ENCODE measurements at regions not wholly inside any gene's neighbourhood (a gene's known extent, or its start where the extent isn't known, plus 50 kb on each side); places are given as distances from the start of the nearest gene placed in this dataset.
"Not testable (repeated sequence)": the region's sequence is repeated elsewhere in the genome, so short reads cannot be mapped to it uniquely, and the experiment has no call there.

GRCh38 chr19:20313894-20314293 lies 146.9 kb downstream of the ZNF486 start:
- CTCF ChIA-PET, result no interaction called here
- POLR2A ChIA-PET, result no interaction called here

- POLR2A ChIA-PET, result no interaction called here
- CTCF ChIA-PET, result no interaction called here
Measured at GRCh38 chr19:20307127-20307526, 140.1 kb downstream of the ZNF486 start.

GRCh38 chr19:20296314-20296713 lies 129.3 kb downstream of the ZNF486 start:
- POLR2A ChIA-PET, CTCF ChIA-PET: not testable (repeated sequence)

GRCh38 chr19:20294181-20294580 lies 127.2 kb downstream of the ZNF486 start:
- CTCF ChIA-PET, result no interaction called here
- POLR2A ChIA-PET, result no interaction called here

- CTCF ChIA-PET, result not testable (repeated sequence)
Measured at GRCh38 chr19:20292520-20292919, 125.5 kb downstream of the ZNF486 start.

GRCh38 chr19:20289186-20289585 lies 122.2 kb downstream of the ZNF486 start:
- POLR2A ChIA-PET, result interaction anchor here (0.7 kb wide), 1 partner anchor 67 kb away, joined by 6 read pairs; no protein-coding TSS in a partner anchor
- CTCF ChIA-PET, result no interaction called here

More at GRCh38 chr19:20292520-20292919, 125.5 kb downstream of the ZNF486 start:
- POLR2A ChIA-PET, result not testable (repeated sequence)

GRCh38 chr19:20287070-20287469 lies 120.1 kb downstream of the ZNF486 start:
- ChIA-PET POLR2A (no interaction called here), CTCF (interaction anchor here (1.2 kb wide), 1 partner anchor 11 kb away, joined by 3 read pairs; no protein-coding TSS in a partner anchor)

GRCh38 chr19:20285876-20286275 lies 118.9 kb downstream of the ZNF486 start:
- CTCF ChIA-PET, POLR2A ChIA-PET: not testable (repeated sequence)

GRCh38 chr19:20279516-20279915 lies 112.5 kb downstream of the ZNF486 start:
- POLR2A ChIA-PET, result no interaction called here
- CTCF ChIA-PET, result interaction anchor here (0.6 to 2.7 kb wide), 3 partner anchors 41 to 403 kb away, joined by 3 to 18 read pairs (median 3); no protein-coding TSS in a partner anchor

GRCh38 chr19:20278342-20278741 lies 111.3 kb downstream of the ZNF486 start:
- ChIA-PET CTCF (interaction anchor here (0.9 to 2.7 kb wide), 3 partner anchors 271 to 285 kb away, joined by 3 to 18 read pairs (median 5); no protein-coding TSS in a partner anchor), POLR2A (no interaction called here)

- POLR2A ChIA-PET, result not testable (repeated sequence)
- CTCF ChIA-PET, result interaction anchor here (1.4 kb wide), 1 partner anchor 11 kb away, joined by 3 read pairs; no protein-coding TSS in a partner anchor
Measured at GRCh38 chr19:20276732-20277082, 109.7 kb downstream of the ZNF486 start.

- ChIA-PET POLR2A (no interaction called here), CTCF (interaction anchor here (1.4 kb wide), 1 partner anchor 11 kb away, joined by 3 read pairs; no protein-coding TSS in a partner anchor)
Measured at GRCh38 chr19:20276011-20276731, 109.2 kb downstream of the ZNF486 start.

GRCh38 chr19:20273951-20274570 lies 107.0 kb downstream of the ZNF486 start:
- ChIA-PET CTCF (no interaction called here), POLR2A (no interaction called here)

GRCh38 chr19:20273376-20273775 lies 106.4 kb downstream of the ZNF486 start:
- POLR2A ChIA-PET, result no interaction called here
- CTCF ChIA-PET, result no interaction called here

- POLR2A ChIA-PET, CTCF ChIA-PET: not testable (repeated sequence)
Measured at GRCh38 chr19:20272627-20273010, 105.6 kb downstream of the ZNF486 start.

GRCh38 chr19:20271927-20272626 lies 105.1 kb downstream of the ZNF486 start:
- CTCF ChIA-PET, result not testable (repeated sequence)

GRCh38 chr19:20271215-20271926 lies 104.4 kb downstream of the ZNF486 start:
- ChIA-PET CTCF (no interaction called here), POLR2A (interaction anchor here (0.7 kb wide), 1 partner anchor 155 kb away, joined by 3 read pairs; no protein-coding TSS in a partner anchor)

More at GRCh38 chr19:20271927-20272626, 105.1 kb downstream of the ZNF486 start:
- POLR2A ChIA-PET, result interaction anchor here (0.7 kb wide), 1 partner anchor 154 kb away, joined by 3 read pairs; no protein-coding TSS in a partner anchor

- POLR2A ChIA-PET, result no interaction called here
- CTCF ChIA-PET, result no interaction called here
Measured at GRCh38 chr19:20269461-20269860, 102.4 kb downstream of the ZNF486 start.

GRCh38 chr19:20261513-20261912 lies 94.5 kb downstream of the ZNF486 start:
- CTCF ChIA-PET, result interaction anchor here (0.9 kb wide), 1 partner anchor 264 kb away, joined by 3 read pairs; no protein-coding TSS in a partner anchor
- POLR2A ChIA-PET, result not testable (repeated sequence)

- POLR2A ChIA-PET, CTCF ChIA-PET: not testable (repeated sequence)
Measured at GRCh38 chr19:20260738-20261137, 93.7 kb downstream of the ZNF486 start.

Data from activated CD8-positive, alpha-beta memory T cell treated with anti-CD3 and anti-CD28 coated beads for 36 hours (primary cell).